Natural killer cell (primary cell): ENCODE measurements at regions not wholly inside any gene's neighbourhood (a gene's known extent, or its start where the extent isn't known, plus 50 kb on each side); places are given as distances from the start of the nearest gene placed in this dataset.

Experiments used
- ATAC-seq, 3 donors: fragments of 150-1000 bp in 2 of 3; fragments of 200-7000 bp in 1 of 3; cut with Tn5 transposase; 1 replicate in 1 of 3; 2 replicates in 2 of 3; pipeline ENCODE4 v1.10.0; 2021; ENCODE audit warnings: mild to moderate bottlenecking in 2 of 3, moderate library complexity in 2 of 3
- DNase-seq, 2 donors: peaks; one replicate each; pipeline versions ENCODE4 v3.0.0 to v3.0.0-alpha.2; 2013 to 2021; ENCODE audit warnings: mixed read lengths in 1 of 2
- H3K27ac ChIP-seq: one replicate; pipeline ENCODE4 v1.5.1; 2013; ENCODE audit warnings: mild to moderate bottlenecking, low read length
- H3K27me3 ChIP-seq: one replicate; pipeline ENCODE4 v1.6.1; 2013; ENCODE audit warnings: low read length; ENCODE audit not compliant: control insufficient read depth, insufficient read depth
- H3K36me3 ChIP-seq: one replicate; pipeline ENCODE4 v1.6.1; 2013; ENCODE audit warnings: low read length; ENCODE audit not compliant: control insufficient read depth, insufficient read depth
- H3K4me1 ChIP-seq: one replicate; pipeline ENCODE4 v1.6.1; 2013; ENCODE audit warnings: low read length; ENCODE audit not compliant: control insufficient read depth, insufficient read depth
- H3K4me3 ChIP-seq: one replicate; pipeline ENCODE4 v1.5.1; 2013; ENCODE audit warnings: low read length
- H3K9me3 ChIP-seq: one replicate; pipeline ENCODE4 v1.6.1; 2013; ENCODE audit warnings: low read length; ENCODE audit not compliant: control insufficient read depth, insufficient read depth
- H3K27ac Mint-ChIP-seq, 2 donors: one replicate each; pipeline ENCODE4 v1.8.0; 2022; ENCODE audit warnings: mild to moderate bottlenecking in 2 of 2, mixed read lengths in 2 of 2, moderate library complexity in 1 of 2
- H3K27me3 Mint-ChIP-seq, 2 donors: one replicate each; pipeline ENCODE4 v1.8.0; 2022; ENCODE audit warnings: low read depth in 2 of 2, mixed read lengths in 2 of 2
- H3K36me3 Mint-ChIP-seq: one replicate; pipeline ENCODE4 v1.8.0; 2022; ENCODE audit warnings: mixed read lengths
- H3K4me1 Mint-ChIP-seq, 2 donors: one replicate each; pipeline ENCODE4 v1.8.0; 2022; ENCODE audit warnings: mixed read lengths in 2 of 2
- H3K4me3 Mint-ChIP-seq: one replicate; pipeline ENCODE4 v1.8.0; 2022; ENCODE audit warnings: mild to moderate bottlenecking, moderate library complexity, mixed read lengths
- H3K9me3 Mint-ChIP-seq, 2 donors: one replicate each; pipeline ENCODE4 v1.8.0; 2022; ENCODE audit warnings: mixed read lengths in 2 of 2
- CTCF ChIP-seq: fragments of 200-600 bp; IDR thresholded peaks from one replicate; pipeline ENCODE4 v1.8.0; 2022; ENCODE audit warnings: antibody characterized with exemption
- WGBS: methylation state at CpG from one replicate; pipeline ENCODE4 v1.1.7; 2013; ENCODE audit warnings: missing lambda C conversion rate; ENCODE audit not compliant: insufficient coverage; 5-methylcytosine and 5-hydroxymethylcytosine counted together
- intact Hi-C: fragments of 100-400 bp; cut with micrococcal nuclease; formaldehyde crosslinking; loops from one replicate; pipeline ENCODE4 v1.14.2; 2022

- TF ChIP-seq CTCF, result no peak
- intact Hi-C loops, result no loop called here
- WGBS, result 79% methylated on average over 15 of the region's 16 CpGs
- H3K4me1 ChIP-seq, result no peaks in the 10 kb centered on the region
- DNase-seq, result no peak
- Mint-ChIP-seq H3K4me1 (no peaks in the 10 kb centered on the region), H3K4me3 (no peak overlapping the region), H3K27me3 (peaks cover 0 to 3% of the 10 kb centered on the region in 2 donors), H3K36me3 (no peaks in the 10 kb centered on the region), H3K9me3 (no peaks in the 10 kb centered on the region), H3K27ac (no peak overlapping the region)
- no peaks in the 10 kb centered on the region for H3K9me3 ChIP-seq
- H3K27ac ChIP-seq, result no peak overlapping the region
- no peak overlapping the region for H3K4me3 ChIP-seq
- ATAC-seq, result no peak
- H3K36me3 ChIP-seq, result no peaks in the 10 kb centered on the region
- no peaks in the 10 kb centered on the region for H3K27me3 ChIP-seq
These were observed 160.4 kb downstream of the ASB1 start for GRCh38 chr2:238586931-238587775.

- ATAC-seq (no peak), DNase-seq (no peak)
- Mint-ChIP-seq H3K9me3 (no peaks in the 10 kb centered on the region), H3K4me1 (no peaks in the 10 kb centered on the region), H3K27me3 (peaks cover 0 to 3% of the 10 kb centered on the region in 2 donors), H3K27ac (no peak overlapping the region), H3K36me3 (no peaks in the 10 kb centered on the region), H3K4me3 (no peak overlapping the region)
- Histone ChIP-seq H3K27me3 (no peaks in the 10 kb centered on the region), H3K4me1 (no peaks in the 10 kb centered on the region), H3K4me3 (no peak overlapping the region), H3K9me3 (no peaks in the 10 kb centered on the region), H3K27ac (no peak overlapping the region), H3K36me3 (no peaks in the 10 kb centered on the region)
- intact Hi-C loops, result no loop called here
- TF ChIP-seq CTCF, result no peak
- 91% methylated on average over 12 of the region's 12 CpGs for WGBS
These were observed 161.3 kb downstream of the ASB1 start for GRCh38 chr2:238587776-238588660.

GRCh38 chr2:238589591-238590460 lies 163.1 kb downstream of the ASB1 start:
- no peaks in the 10 kb centered on the region for H3K9me3 Mint-ChIP-seq
- H3K27me3 Mint-ChIP-seq, result no peaks in the 10 kb centered on the region
- DNase-seq (no peak), ATAC-seq (no peak)
- no peak overlapping the region for H3K27ac ChIP-seq
- intact Hi-C loops, result no loop called here
- TF ChIP-seq CTCF, result no peak
- H3K36me3 ChIP-seq, result no peaks in the 10 kb centered on the region
- no peaks in the 10 kb centered on the region for H3K9me3 ChIP-seq
- peaks cover under 1% of the 10 kb centered on the region for H3K4me1 ChIP-seq
- H3K4me3 ChIP-seq, result no peak overlapping the region
- WGBS, result 88% methylated on average over 16 of the region's 16 CpGs
- H3K27me3 ChIP-seq, result no peaks in the 10 kb centered on the region
- no peak overlapping the region for H3K4me3 Mint-ChIP-seq
- H3K36me3 Mint-ChIP-seq, result no peaks in the 10 kb centered on the region
- no peak overlapping the region for H3K27ac Mint-ChIP-seq
- H3K4me1 Mint-ChIP-seq, result no peaks in the 10 kb centered on the region
